ENCODE measurements at regions not wholly inside any gene's neighbourhood (a gene's known extent, or its start where the extent isn't known, plus 50 kb on each side); places are given as distances from the start of the nearest gene placed in this dataset.

DNA sequence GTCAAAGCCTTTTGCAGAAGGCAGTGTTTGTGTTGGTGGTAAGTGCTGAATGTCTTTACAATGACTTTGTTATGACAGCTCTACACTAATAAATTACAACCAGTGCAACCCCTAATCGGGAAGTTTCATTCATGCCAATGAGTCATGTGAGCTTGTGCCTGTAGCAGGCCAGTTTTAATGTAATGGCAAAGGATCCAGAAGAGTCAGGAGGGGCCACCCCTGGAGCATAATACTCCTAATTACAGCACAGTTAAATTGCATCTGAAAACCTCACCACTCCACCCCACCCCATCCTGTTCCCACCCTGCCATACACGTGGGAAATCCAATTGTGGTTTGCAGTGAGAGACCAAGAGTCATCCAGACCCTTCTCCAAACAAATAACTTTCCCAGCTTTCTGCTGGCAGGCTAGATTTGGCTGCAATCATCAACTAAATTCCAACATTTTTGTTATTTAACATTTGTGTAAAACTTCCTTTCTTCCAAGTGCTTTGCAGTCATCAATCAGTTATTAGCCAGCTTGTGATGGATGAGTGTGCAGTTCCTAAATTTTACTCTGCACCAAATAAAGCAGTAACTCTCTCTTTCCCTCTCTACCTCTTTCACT, 277.3 kb upstream of the FAT3 start:
- no peak for FAIRE-seq

DNA sequence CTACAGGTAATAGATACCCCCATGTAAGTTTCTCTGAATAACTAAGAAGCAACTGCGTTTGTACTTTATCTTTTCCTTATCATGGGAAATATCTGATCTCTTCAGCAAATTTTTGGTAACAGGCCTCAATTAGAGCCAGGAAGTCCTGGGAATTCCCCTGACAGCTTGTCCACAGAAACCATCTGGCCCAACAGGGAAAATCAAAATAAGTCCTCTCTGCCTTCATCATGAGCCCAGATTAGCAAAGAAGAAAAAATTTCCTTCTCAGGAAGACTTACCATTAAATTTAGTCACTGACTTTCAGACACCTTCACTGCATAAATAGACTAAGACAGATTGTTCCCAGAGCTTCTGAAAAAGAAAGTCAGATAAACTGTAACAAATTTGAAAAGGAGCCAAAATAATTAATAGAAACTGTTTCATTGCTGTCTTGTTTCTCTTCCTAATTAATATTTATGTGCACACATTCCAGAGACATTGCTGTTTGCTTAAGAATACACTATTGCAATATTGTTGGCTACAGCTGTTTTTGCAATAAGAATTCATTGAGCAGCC, 278.1 kb upstream of the FAT3 start:
- no peak for FAIRE-seq

DNA sequence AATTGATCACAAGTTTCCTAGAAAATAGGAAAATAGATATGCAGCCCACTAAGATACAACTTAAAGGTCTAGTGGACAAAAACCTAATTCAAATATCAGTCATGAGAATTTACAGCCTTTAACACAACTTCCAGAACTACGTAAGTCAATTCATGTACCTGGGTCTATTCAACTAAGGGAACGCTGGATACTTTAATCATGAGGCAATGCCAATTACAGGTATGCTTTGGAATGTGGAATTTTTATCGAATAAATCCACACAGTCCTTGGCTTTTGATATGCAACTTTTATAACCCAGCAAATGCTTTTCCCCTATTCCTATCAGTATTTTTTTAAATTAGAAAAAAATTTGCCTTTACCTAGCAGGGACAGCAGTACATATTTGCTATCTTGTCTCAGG, 289.5 kb upstream of the FAT3 start:
- no peak for FAIRE-seq

DNA sequence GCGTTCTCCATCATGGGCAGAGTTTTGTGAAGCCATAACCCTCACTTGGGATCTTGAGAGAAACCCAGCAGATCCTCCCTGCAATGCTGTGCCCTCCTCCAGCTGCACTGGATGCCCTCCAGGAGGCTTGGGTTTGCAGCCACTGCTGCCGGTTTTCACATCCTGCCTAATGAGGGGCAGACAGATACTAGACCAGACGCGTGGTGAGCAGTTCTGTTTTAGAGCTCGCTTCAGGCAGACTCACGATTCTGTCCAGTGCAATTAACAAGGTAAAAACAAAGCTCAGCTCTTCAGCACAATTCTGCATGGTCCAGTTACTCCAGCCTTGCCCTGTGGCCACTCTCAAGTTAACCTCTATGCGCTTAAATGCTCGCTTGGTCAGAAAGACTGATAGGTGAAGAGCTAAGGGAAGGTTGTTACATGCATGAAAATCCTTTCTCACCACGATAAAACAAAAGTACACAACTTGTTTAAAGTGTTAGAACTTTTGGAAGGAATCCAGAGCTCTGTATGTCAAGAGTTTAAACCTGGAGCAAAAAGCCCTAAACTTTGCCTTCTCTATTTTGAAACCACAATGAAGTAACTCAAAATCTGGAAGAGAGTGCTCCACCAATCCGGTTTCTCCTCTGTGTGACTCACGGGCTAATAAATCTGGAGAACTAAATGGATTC, 292.3 kb upstream of the FAT3 start:
- FAIRE-seq = no peak

DNA sequence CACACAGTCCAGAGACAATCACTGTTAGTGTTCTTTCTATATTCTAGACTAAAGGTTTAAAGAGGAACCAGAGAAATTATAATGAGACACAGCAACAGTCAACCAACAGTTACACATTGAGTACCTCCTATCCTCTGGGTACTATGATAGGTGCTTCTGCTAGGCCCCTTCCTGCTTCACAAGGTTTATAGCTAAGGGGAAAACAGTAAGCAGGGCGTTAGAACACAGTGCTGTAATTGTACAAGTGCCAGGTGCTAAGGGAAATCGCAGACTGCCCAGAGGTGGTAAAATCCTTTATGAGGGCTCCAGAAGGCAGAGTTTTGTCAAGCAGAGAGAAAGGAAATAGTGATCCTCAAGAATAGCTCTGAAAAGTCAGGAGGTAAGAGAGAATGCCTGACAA, 297.2 kb upstream of the FAT3 start:
- FAIRE-seq = no peak

DNA sequence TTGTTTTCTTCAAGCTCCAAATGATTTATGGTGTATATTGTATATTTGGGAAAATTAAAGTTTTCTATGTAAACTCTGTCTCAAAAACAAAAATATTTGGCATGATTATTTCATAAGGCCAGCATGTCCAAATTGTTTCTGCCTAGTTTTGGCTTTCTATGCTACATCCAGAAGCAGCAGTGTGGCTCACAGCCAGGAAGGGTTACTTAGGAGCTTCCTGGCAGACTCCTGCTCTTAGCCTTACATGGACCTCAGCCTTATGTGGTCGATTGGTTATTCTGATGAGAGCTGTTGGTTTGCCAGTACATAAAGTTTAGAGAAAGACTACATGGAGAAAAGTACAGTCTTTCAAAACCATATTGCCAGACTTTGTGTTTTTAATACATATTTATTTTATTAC, 297.7 kb upstream of the FAT3 start:
- no peak for FAIRE-seq

DNA sequence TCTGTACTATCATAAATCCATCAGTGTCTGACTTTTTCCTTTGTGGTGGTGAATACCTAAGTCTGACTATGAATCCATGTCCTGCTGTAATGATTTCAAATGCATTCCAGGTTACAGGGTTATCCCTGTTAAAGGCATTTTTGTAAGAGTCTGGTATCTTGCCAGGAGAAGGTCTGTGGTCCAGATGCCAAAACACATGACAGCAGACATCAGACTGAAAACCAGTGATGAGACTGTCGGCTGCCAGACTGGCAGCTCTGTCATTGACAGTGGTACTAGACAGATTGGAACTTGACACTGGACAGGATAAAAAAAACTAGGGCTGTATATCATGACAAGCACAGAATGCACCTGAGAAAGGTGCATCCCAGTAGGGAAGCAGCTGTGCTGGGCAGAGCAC, 301.8 kb upstream of the FAT3 start:
- no peak for FAIRE-seq

DNA sequence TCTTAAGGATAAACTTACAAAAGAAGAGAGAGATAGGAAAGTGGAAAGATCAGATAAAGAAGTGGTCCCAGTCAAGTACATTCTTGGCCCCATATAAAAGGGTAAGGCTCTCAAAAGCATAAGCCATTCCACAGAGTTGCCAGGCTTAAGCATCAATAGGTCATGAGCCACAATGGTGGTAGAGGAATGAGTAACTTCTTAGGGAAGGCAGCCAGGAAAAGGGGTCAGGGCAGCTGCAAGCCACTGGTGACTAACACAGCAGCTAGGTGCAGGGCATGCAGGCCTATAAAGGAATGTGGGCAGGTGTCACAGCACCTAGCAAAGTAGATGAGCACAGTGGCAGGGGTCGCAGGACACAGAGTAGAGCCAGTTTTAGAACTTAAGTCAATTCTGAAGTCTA, 302.6 kb upstream of the FAT3 start:
- FAIRE-seq = no peak

DNA sequence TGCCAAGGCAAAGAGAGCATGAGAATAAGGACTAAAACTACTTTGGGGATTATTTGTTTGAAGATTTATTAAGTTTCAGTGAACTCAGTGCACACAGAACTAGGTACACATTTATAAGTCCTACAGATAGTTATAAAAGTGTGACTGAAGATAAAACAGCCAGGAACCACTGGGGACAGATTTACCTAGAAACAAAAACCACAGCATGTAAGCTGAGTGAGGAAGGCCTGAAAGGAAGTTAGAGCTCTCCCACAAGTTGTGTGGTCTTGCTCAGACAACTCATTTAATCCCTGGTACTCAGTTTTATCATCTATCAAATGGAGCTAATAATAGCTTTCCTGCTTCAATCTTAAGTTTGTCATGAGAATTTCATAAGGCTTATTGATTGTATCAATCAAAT, 311.2 kb upstream of the FAT3 start:
- no peak for FAIRE-seq

DNA sequence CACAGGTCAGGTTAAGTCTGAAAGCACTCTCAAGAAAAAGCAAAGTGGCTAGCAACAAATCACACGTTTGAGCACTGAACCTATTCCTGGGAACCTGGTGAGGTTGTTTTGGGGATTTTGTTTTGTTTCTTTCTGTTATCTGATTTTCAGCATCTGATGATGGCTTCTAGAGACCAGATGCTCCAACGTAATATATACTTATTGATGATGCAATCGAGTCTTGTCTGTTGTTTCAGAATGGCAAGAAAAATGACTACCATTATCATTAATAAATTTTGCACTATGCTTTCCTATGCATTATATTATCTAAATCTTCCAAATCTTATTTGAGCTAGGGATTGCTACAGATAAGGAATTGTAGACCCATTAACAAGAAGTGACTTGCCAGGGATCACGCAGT, 312.3 kb upstream of the FAT3 start:
- no peak for FAIRE-seq

DNA sequence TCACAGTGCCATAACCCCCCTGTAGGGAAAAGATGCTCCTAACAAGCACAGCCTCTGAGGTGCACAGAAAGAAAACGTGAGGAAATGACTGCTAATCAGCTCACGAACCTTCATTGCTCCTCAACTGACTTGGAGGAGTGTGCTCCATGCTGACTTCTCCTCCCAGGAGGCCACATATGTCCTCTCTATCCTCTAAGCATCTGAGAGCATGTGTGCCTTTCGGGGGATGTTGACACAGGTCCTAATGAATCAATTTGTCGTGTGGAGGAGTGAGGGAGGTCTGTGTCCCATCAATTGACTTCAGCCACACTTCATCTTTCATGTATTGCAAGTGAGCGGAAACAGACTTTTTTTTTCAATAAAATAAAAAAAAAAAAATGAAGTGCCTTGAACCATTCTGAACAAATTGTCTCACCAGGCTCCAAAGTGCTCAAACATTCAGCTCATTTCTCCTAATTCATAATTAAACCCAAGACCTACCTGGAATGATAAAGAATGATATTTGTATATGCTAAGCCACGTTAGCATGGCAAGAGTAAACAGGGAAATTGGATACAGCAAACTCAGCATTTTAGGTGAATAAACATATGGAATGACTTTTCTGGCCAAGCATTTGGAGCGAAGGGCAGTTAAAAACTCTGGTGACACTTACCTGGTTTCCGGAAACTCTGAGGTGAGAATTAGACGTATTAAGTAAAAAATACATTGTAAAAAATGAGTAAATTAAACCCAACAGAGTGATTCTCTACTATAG, 317.6 kb upstream of the FAT3 start:
- no peak for FAIRE-seq

DNA sequence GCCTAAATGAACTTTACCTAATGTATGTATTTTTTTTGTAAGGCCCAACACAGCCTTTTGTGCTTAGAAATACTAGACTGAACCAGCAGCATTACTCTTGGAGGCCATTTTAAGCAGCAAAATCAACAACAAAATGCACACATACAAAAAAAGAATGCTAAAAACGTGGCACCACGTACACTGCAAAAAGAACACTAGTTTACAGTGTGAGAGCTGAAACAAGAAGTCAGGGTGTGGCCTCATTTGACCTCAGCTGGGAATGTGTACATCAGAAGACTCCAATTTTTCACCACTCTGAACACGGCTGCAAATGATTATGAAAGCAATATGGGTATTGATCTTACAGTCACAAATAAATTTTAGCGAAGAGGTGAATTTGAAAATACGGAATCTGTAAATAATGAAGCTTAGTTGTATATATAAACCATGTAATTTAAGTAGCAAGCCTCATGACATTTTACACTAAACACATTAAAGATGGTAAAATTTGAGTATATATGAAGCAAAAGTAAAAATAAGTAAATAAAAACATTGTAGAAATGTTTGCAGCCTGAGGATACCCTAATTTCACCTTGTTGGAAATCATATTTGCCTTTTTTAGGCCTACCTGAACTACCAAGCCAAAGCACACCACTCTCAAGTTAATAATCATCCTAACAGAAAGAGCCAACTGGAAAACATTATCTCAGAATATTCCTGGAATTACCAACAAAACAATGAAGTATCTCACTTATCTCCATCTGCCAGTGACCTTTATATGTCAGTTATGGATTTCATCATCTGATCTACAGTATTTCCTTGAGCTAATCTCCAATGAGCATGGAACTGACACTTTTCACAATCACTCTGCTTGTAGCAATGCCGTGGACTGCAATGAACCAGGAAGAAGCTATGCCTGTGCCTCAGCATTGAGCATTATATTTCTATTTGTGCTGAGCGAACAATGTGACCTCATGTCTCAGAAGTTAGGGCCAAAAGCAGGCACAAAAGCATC, 319.5 kb upstream of the FAT3 start:
- FAIRE-seq = no peak

DNA sequence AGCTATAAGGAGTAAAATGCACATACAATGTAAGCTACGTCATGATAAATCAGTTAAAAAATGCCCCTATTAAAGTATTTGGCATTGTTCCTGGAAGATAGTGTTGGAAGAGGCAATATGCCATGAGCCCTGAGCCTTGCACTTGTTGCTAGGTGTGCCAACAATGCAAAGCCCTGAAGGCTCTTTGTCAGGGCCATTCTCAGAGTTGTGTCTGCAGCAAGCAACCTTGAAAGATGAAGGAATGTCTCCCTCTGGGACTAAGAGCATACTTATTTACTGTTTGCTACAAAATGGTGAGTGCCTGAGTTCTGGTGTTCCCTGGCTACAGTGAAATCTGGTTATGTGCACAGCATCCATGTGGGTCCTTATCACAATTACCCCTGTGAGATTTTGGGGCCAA, 322.3 kb upstream of the FAT3 start:
- FAIRE-seq = no peak

DNA sequence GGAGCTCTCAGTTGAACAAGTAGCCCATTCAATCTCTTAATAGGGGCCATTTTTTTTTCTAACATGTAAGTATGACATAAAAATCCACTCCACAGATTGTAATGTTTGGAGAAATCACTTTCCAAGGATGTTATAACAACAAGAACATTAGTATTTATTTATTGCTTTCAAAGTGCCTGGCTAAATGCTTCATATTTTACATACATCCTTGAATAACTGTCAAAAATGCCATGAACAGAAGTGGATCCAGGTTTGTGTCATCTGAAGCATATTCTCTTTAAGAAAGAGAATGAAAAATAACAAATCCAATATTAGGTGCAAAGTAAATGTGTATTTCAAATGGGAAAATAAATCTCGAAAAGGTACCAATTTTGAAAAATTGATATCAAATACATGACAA, 344.0 kb upstream of the FAT3 start:
- no peak for FAIRE-seq

DNA sequence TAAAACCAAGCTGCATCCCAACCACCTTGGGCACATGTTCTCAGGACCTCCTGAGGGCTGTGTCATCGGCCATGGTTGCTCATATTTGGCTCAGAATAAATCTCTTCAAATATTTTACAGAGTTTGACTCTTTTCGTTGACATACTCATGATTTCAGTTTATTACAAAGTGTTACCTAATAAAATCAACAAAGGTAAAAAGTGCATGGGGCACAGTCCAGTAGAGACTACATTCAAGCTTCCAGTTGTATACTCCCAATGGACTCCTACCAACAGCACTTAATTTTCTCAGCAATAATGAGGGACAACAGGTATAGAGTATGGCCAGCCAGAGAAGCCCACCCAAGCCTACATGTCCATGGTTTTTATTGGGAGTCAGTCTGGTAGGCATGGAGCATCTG, 347.9 kb upstream of the FAT3 start:
- FAIRE-seq = no peak

DNA sequence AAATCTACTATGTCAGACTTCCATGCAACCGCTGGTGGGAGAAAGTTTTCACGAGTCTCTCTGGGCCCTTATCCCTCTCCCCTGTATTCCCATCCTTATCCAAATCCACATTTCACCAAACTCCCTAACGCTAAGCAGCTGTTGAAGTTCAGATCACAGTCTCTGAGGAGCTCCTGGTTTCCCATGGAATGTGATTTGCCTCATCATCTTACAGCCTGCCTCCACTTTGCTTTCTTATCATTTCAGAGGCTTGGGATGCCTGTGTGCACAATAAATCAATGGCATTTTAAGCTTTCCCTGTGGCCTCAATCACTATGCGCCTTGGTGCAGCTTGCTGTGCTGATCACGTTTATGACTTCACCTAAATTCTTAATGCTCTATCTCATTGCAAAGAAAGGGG, 352.4 kb upstream of the FAT3 start:
- FAIRE-seq = no peak

DNA sequence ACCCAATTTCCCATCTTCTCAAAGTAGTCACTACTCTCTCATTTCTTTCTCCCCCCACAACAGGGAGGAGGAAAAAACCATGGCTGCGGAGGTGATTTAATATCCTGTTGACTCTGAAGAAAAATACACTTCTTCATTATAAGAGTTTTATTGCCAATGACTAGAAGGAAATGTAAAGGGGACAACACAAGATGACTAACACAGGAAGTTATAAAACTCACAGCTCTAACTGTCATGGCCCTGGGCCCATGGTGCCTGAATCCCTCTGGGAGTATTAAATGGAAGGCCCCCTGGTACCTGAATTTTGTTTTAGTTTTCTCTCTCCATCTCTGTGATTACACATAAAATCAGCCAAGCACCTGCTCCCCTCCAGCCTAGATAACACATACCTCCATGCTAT, 352.8 kb upstream of the FAT3 start:
- no peak for FAIRE-seq

DNA sequence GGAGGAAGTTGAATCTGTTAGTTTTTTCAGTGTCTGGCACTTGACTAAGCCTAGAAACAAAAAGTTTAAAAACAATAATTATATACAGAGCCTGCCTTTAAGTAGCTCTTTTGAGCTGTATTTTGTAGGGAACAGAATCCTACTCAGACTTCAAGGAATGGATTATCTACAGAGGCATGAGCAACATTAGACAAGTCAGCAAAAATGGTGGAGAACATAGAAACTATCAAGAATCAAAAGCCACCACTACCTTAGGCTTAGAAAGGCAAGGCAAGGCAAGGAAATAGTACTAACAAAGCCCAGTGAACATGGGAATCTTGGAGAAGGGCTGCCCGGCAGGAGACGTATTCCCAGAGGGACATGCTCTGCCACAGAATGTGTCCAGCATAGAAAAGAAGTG, 353.6 kb upstream of the FAT3 start:
- no peak for FAIRE-seq

DNA sequence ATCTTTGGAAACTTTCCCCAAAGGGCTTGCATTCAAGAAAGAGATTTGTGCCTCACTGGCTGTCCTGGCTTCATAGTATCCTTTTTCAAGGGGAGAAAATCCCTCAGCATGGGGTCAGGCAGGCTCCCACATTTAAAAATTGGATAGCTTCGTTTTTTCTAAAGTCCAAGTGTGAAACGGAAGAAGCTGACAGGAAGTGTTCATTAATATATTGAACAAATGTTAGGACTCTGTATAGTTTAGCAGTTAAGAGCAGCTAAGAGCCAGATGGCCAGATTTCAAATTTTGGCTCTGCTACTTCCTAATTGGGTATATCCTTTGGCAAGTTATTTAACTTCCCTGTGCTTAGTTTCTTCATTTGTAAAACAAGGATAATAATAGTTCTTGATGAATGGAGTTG, 354.9 kb upstream of the FAT3 start:
- no peak for FAIRE-seq

DNA sequence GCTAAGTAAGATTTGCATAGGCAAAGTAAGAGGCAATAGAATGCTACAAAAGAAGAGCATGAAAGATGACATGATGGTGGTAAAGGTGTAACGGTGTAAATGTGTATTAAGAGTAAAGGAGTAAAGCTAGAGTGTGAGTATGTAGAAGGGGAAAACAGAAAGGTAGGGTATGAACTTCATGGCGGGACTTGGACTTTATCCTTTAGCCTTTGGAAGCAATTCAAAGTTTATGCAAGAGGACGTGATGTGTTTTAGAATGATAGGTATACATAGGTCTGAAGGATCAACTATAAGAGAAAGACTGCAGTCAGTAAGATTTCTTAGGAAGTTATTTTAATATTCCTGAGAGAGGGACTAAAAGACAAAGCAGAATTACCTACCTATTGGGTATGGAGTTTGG, 358.0 kb upstream of the FAT3 start:
- FAIRE-seq = no peak

DNA sequence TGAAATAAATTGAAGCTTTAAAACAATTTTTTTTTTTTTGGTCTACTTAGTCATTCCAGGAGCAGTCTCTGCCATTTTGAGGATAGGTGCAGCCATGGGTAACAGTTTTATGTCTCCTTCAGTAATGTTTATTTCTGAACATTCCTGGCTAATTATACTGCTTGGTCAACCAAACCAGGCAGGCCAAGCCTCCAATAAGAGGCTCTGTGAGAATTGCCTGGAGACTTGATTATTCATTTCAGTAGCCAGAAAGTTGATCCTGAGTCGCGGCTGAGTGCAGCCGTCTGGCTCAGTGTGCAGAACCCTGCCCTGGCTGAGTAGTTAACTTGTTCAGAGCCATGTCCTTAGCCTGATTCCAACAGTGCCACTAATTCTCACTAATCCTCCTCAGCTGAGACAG, 364.0 kb upstream of the FAT3 start:
- no peak for FAIRE-seq

DNA sequence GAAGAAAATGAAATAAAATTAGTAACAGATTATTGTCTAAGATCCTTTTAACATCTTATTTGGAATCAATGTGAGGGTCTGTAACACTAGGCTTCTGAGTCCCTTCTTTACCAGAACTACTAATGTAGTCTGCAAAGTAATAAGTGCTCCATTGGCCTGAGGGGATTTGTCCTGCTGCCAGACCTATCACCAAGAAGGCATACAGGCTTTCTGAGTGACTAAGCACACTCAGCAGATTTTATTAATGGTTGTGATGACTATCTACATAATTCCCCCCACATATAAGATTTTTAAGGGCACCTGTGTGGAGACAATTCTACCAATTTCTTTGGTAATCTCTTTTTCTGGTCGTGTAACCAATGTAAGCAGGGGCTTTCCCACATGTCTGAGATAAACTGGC, 365.0 kb upstream of the FAT3 start:
- no peak for FAIRE-seq

DNA sequence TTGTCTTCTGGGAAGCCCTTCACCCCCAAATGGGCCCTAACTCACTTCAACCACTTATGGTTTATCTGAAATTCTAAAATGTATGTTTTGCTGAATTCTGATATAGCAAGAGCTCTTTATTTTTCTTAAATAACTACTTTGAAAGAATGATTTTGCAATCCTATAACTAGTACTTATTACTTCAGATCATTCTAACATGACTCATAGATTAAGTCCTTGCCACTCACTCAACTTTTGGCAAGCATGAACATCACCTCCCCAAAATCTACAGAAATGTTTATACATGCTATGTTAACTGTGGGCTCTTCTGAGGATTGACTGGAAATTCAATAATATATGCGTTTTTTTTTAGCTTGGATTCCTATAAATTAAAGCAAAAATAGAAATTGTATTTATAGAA, 367.4 kb upstream of the FAT3 start:
- FAIRE-seq = no peak

Measured in TTC549 (cell line).